ENCODE measurements at regions not wholly inside any gene's neighbourhood (a gene's known extent, or its start where the extent isn't known, plus 50 kb on each side); places are given as distances from the start of the nearest gene placed in this dataset.

DNA sequence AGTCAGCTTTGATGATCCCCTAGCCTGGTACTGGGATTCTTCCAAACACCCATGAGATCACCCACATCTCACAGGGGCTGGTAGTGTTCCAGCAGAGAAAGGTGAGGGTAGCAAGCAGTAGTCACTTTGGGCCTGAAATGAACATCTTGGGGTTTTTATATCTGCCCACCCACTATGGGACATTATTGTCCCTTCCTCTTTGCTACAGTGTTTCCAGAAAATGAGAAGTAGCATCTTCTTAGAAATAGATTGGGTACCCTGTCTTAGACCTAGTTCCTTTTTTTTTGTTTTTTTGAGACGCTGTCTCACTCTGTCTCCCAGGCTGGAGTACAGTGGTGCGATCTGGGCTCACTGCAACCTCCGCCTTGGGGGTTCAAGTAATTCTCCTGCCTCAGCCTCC lies 249.2 kb upstream of the ANKRD55 start:
- TF ChIP-seq POLR2AphosphoS5 (IDR thresholded peaks at IDR 0.05; ENCODE audit: control insufficient read depth, insufficient read depth, low read depth, low read length): no peak
- TF ChIP-seq TAL1 (IDR thresholded peaks at IDR 0.05): no peak
- TF ChIP-seq TFAM (CRISPR knock-in tag; conservative IDR thresholded peaks at IDR 0.05): no peak
- TF ChIP-seq, protein P1, sequence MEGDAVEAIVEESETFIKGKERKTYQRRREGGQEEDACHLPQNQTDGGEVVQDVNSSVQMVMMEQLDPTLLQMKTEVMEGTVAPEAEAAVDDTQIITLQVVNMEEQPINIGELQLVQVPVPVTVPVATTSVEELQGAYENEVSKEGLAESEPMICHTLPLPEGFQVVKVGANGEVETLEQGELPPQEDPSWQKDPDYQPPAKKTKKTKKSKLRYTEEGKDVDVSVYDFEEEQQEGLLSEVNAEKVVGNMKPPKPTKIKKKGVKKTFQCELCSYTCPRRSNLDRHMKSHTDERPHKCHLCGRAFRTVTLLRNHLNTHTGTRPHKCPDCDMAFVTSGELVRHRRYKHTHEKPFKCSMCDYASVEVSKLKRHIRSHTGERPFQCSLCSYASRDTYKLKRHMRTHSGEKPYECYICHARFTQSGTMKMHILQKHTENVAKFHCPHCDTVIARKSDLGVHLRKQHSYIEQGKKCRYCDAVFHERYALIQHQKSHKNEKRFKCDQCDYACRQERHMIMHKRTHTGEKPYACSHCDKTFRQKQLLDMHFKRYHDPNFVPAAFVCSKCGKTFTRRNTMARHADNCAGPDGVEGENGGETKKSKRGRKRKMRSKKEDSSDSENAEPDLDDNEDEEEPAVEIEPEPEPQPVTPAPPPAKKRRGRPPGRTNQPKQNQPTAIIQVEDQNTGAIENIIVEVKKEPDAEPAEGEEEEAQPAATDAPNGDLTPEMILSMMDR (IDR thresholded peaks at IDR 0.05 in 2 of 3, conservative IDR thresholded peaks at IDR 0.05 in 1 of 3; ENCODE audit: insufficient read depth in 2 of 3, low read depth in 1 of 3, low read length in 3 of 3): no peak
- no peak for TF ChIP-seq SP1 (CRISPR knock-in tag; IDR thresholded peaks at IDR 0.05)
- no peak for TF ChIP-seq CHD2 (IDR thresholded peaks at IDR 0.05; ENCODE audit: low read depth, low read length)
- no peak for TF ChIP-seq SAFB2 (IDR thresholded peaks at IDR 0.05; ENCODE audit: borderline replicate concordance, low read depth, low read length, severe bottlenecking)
- TF ChIP-seq ZBTB8A (IDR thresholded peaks at IDR 0.05; ENCODE audit: partially characterized antibody): no peak
- TF ChIP-seq, protein P2, sequence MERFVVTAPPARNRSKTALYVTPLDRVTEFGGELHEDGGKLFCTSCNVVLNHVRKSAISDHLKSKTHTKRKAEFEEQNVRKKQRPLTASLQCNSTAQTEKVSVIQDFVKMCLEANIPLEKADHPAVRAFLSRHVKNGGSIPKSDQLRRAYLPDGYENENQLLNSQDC (CRISPR knock-in tag; IDR thresholded peaks at IDR 0.05): no peak
- no peak for TF ChIP-seq SP2 (IDR thresholded peaks at IDR 0.05; ENCODE audit: extremely low read depth, low read depth, low read length, poor library complexity, severe bottlenecking)

Data from K562 (cell line).